WERI-Rb-1 (cell line): ENCODE measurements at regions not wholly inside any gene's neighbourhood (a gene's known extent, or its start where the extent isn't known, plus 50 kb on each side); places are given as distances from the start of the nearest gene placed in this dataset.

Experiments used
- DNase-seq: peaks from one replicate; pipeline ENCODE4 v3.0.0-alpha.2; 2020
- H3K27ac ChIP-seq: fragments of 250-450 bp; sonication (Bioruptor Pico); 2 replicates; pipeline ENCODE4 v1.5.1; 2020; ENCODE audit warnings: mild to moderate bottlenecking, moderate library complexity
- H3K27me3 ChIP-seq: fragments of 250-450 bp; sonication (Bioruptor Pico); 2 replicates; pipeline ENCODE4 v1.5.1; 2021; ENCODE audit warnings: mild to moderate bottlenecking, low read depth, moderate library complexity; ENCODE audit not compliant: insufficient read depth, severe bottlenecking
- H3K36me3 ChIP-seq: fragments of 250-450 bp; sonication (Bioruptor Pico); 2 replicates; pipeline ENCODE4 v1.5.1; 2020; ENCODE audit warnings: mild to moderate bottlenecking, moderate library complexity
- H3K4me3 ChIP-seq: 2 replicates; pipeline ENCODE4 v1.5.1; 2011; ENCODE audit warnings: low read depth, mild to moderate bottlenecking, control low read depth, low read length
- H3K9me3 ChIP-seq: fragments of 250-450 bp; sonication (Bioruptor Pico); 2 replicates; pipeline ENCODE4 v1.5.1; 2021; ENCODE audit warnings: mild to moderate bottlenecking, moderate library complexity; ENCODE audit not compliant: severe bottlenecking
- CTCF ChIP-seq: IDR thresholded peaks from 2 replicates; pipeline ENCODE4 v1.5.1; 2011; ENCODE audit warnings: low read depth, mild to moderate bottlenecking, control low read depth, inconsistent platforms, low read length

GRCh38 chr3:71902258-71903111, 117.5 kb upstream of the PROK2 start:
- no peaks in the 10 kb centered on the region for H3K27me3 ChIP-seq
- no peaks in the 10 kb centered on the region for H3K9me3 ChIP-seq
- H3K36me3 ChIP-seq: no peaks in the 10 kb centered on the region
- no peak overlapping the region for H3K27ac ChIP-seq
- no peak for TF ChIP-seq CTCF
- no peak overlapping the region for H3K4me3 ChIP-seq
- DNase-seq: no peak

- Histone ChIP-seq H3K27me3 (no peaks in the 10 kb centered on the region), H3K36me3 (no peaks in the 10 kb centered on the region), H3K27ac (no peak overlapping the region), H3K4me3 (no peak overlapping the region), H3K9me3 (no peaks in the 10 kb centered on the region)
- no peak for TF ChIP-seq CTCF
- no peak for DNase-seq
Measured at GRCh38 chr3:71901645-71902044, 116.7 kb upstream of the PROK2 start.

- no peaks in the 10 kb centered on the region for H3K9me3 ChIP-seq
- no peak overlapping the region for H3K27ac ChIP-seq
- H3K4me3 ChIP-seq: no peak overlapping the region
- no peak for DNase-seq
- no peaks in the 10 kb centered on the region for H3K27me3 ChIP-seq
- no peaks in the 10 kb centered on the region for H3K36me3 ChIP-seq
- no peak for TF ChIP-seq CTCF
Measured at GRCh38 chr3:71900057-71900456, 115.1 kb upstream of the PROK2 start.

- H3K9me3 ChIP-seq: no peaks in the 10 kb centered on the region
- H3K27ac ChIP-seq: no peak overlapping the region
- H3K36me3 ChIP-seq: no peaks in the 10 kb centered on the region
- H3K4me3 ChIP-seq: no peak overlapping the region
- no peak for TF ChIP-seq CTCF
- no peak for DNase-seq
- H3K27me3 ChIP-seq: no peaks in the 10 kb centered on the region
Measured at GRCh38 chr3:71896751-71897150, 111.8 kb upstream of the PROK2 start.

- Histone ChIP-seq H3K27ac (no peak overlapping the region), H3K9me3 (no peaks in the 10 kb centered on the region), H3K4me3 (no peak overlapping the region), H3K27me3 (no peaks in the 10 kb centered on the region), H3K36me3 (no peaks in the 10 kb centered on the region)
- no peak for DNase-seq
- no peak for TF ChIP-seq CTCF
Measured at GRCh38 chr3:71893702-71894479, 108.9 kb upstream of the PROK2 start.
